22Rv1 (cell line): ENCODE measurements at regions not wholly inside any gene's neighbourhood (a gene's known extent, or its start where the extent isn't known, plus 50 kb on each side); places are given as distances from the start of the nearest gene placed in this dataset.

Experiments
- CTCF ChIP-seq: fragments of 450-650 bp; IDR thresholded peaks from 2 replicates; pipeline ENCODE4 v1.5.1; 2017; ENCODE audit warnings: mild to moderate bottlenecking
- ZFX ChIP-seq: fragments of 450-650 bp; IDR thresholded peaks from 2 replicates; pipeline ENCODE4 v1.6.1; 2017; ENCODE audit warnings: antibody characterized with exemption, borderline replicate concordance

DNA sequence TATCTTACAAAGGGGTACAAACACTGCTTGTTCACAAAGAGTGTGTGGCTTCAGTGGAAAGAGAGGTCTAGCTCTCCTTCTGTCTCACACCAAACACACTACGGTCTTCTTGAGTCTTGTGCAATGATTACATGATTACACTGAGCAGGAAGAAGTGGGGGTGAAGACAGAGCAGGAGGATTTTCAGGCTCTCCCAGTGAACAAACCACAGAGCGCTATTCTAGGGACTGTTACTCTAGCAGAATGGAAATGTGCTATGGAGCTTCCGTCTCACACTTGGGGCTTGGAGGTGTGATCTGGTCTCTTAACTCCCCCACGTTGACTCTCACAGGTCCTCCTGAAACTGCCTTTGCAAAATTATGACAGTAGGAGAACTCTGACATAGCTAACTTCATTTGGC lies 203.4 kb downstream of the MYLK4 start:
- TF ChIP-seq CTCF (no peak), ZFX (no peak)
